ENCODE measurements at regions not wholly inside any gene's neighbourhood (a gene's known extent, or its start where the extent isn't known, plus 50 kb on each side); places are given as distances from the start of the nearest gene placed in this dataset.

- H3K4me2 ChIP-seq (ENCODE audit: low read length) = no peak overlapping the region
- no peaks in the 10 kb centered on the region for H3K36me3 ChIP-seq (ENCODE audit: insufficient read depth, low read length)
- H3K79me2 ChIP-seq (ENCODE audit: insufficient read depth, low read length) = no peaks in the 10 kb centered on the region
- TF ChIP-seq CTCF (IDR thresholded peaks at IDR 0.05; ENCODE audit: low read length) (no peak), EZH2 (IDR thresholded peaks at IDR 0.05; ENCODE audit: borderline replicate concordance, low read length) (no peak)
- H2AFZ ChIP-seq (ENCODE audit: low read length) = no peak overlapping the region; the same call in 1 of the 2 replicates
- no peaks in the 10 kb centered on the region for H4K20me1 ChIP-seq (ENCODE audit: insufficient read depth, low read length)
- no peak overlapping the region for H3K4me3 ChIP-seq (ENCODE audit: low read depth, low read length, poor library complexity, severe bottlenecking)
- no peaks in the 10 kb centered on the region for H3K9me3 ChIP-seq (ENCODE audit: low read length)
- H3K4me1 ChIP-seq (ENCODE audit: insufficient read depth, low read length, severe bottlenecking) = no peaks in the 10 kb centered on the region
- no peaks in the 10 kb centered on the region for H3K9me2 ChIP-seq (ENCODE audit: low read depth, low read length)
- no peak overlapping the region for H3K9ac ChIP-seq (ENCODE audit: low read length)
- H3K27ac ChIP-seq (ENCODE audit: low read depth, low read length, poor library complexity, severe bottlenecking) = no peak overlapping the region
- H3F3A ChIP-seq (ENCODE audit: insufficient read depth, low read length) = no peaks in the 10 kb centered on the region
- H3K27me3 ChIP-seq (ENCODE audit: insufficient read depth, low read length) = no peaks in the 10 kb centered on the region
These were observed 720.7 kb upstream of the RIOK2 start for GRCh38 chr5:97903742-97904141.

GRCh38 chr5:97906135-97906534, 723.1 kb upstream of the RIOK2 start:
- TF ChIP-seq CTCF (IDR thresholded peaks at IDR 0.05; ENCODE audit: low read length) = no peak
- no peak for TF ChIP-seq EZH2 (IDR thresholded peaks at IDR 0.05; ENCODE audit: borderline replicate concordance, low read length)
- H3K27ac ChIP-seq (ENCODE audit: low read depth, low read length, poor library complexity, severe bottlenecking) = no peak overlapping the region

GRCh38 chr5:97907646-97908400, 724.8 kb upstream of the RIOK2 start:
- H2AFZ ChIP-seq (ENCODE audit: low read length) = no peak overlapping the region
- no peaks in the 10 kb centered on the region for H3K9me3 ChIP-seq (ENCODE audit: low read length)
- H3K27me3 ChIP-seq (ENCODE audit: insufficient read depth, low read length) = no peaks in the 10 kb centered on the region
- no peak overlapping the region for H3K9ac ChIP-seq (ENCODE audit: low read length)
- H3F3A ChIP-seq (ENCODE audit: insufficient read depth, low read length) = no peaks in the 10 kb centered on the region
- no peaks in the 10 kb centered on the region for H3K36me3 ChIP-seq (ENCODE audit: insufficient read depth, low read length)
- no peak overlapping the region for H3K4me2 ChIP-seq (ENCODE audit: low read length)
- no peaks in the 10 kb centered on the region for H4K20me1 ChIP-seq (ENCODE audit: insufficient read depth, low read length)
- H3K4me1 ChIP-seq (ENCODE audit: insufficient read depth, low read length, severe bottlenecking) = no peaks in the 10 kb centered on the region
- TF ChIP-seq EZH2 (IDR thresholded peaks at IDR 0.05; ENCODE audit: borderline replicate concordance, low read length) (no peak), CTCF (IDR thresholded peaks at IDR 0.05; ENCODE audit: low read length) (no peak)
- no peak overlapping the region for H3K27ac ChIP-seq (ENCODE audit: low read depth, low read length, poor library complexity, severe bottlenecking)
- H3K79me2 ChIP-seq (ENCODE audit: insufficient read depth, low read length) = no peaks in the 10 kb centered on the region
- H3K4me3 ChIP-seq (ENCODE audit: low read depth, low read length, poor library complexity, severe bottlenecking) = no peak overlapping the region
- no peaks in the 10 kb centered on the region for H3K9me2 ChIP-seq (ENCODE audit: low read depth, low read length)

More at GRCh38 chr5:97906135-97906534, 723.1 kb upstream of the RIOK2 start:
- no peak overlapping the region for H3K9ac ChIP-seq (ENCODE audit: low read length)
- no peaks in the 10 kb centered on the region for H3K27me3 ChIP-seq (ENCODE audit: insufficient read depth, low read length)
- no peaks in the 10 kb centered on the region for H3K36me3 ChIP-seq (ENCODE audit: insufficient read depth, low read length)
- H3K79me2 ChIP-seq (ENCODE audit: insufficient read depth, low read length) = no peaks in the 10 kb centered on the region
- H4K20me1 ChIP-seq (ENCODE audit: insufficient read depth, low read length) = no peaks in the 10 kb centered on the region
- H3K4me2 ChIP-seq (ENCODE audit: low read length) = no peak overlapping the region
- no peak overlapping the region for H2AFZ ChIP-seq (ENCODE audit: low read length)
- no peak overlapping the region for H3K4me3 ChIP-seq (ENCODE audit: low read depth, low read length, poor library complexity, severe bottlenecking)
- no peaks in the 10 kb centered on the region for H3F3A ChIP-seq (ENCODE audit: insufficient read depth, low read length)
- no peaks in the 10 kb centered on the region for H3K9me3 ChIP-seq (ENCODE audit: low read length)
- H3K4me1 ChIP-seq (ENCODE audit: insufficient read depth, low read length, severe bottlenecking) = no peaks in the 10 kb centered on the region
- no peaks in the 10 kb centered on the region for H3K9me2 ChIP-seq (ENCODE audit: low read depth, low read length)

Data from OCI-LY1 (cell line).